ENCODE measurements at regions not wholly inside any gene's neighbourhood (a gene's known extent, or its start where the extent isn't known, plus 50 kb on each side); places are given as distances from the start of the nearest gene placed in this dataset.

DNA sequence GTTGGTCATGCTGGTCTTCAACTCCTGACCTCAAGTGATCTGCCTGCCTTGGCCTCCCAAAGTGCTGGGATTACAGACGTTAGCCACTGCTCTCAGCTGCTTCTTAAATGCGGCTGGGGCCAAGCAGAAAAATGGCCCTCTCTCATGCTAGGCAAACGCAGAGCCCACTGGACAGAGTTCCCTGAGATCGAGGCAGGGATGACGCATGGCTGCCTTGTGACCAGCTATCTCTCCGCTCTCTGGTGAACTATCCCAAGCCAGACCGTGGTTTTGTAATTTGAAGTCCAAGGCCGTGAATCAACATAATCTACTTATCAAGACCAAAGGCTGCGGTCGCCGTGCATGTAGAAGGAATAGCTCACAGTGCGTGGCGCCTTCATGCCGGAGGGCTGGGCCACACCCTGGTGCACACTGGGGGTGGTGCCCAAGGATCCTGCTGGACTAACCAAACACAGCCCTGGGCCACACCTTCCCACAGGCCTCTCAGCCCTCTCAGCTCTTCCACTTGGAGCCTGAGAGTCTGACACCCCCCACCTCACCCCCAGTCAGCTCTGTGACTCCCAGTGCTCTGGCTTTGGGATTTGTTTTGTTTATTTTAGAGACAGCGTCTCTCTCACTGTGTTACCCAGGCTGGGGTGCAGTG lies 88.1 kb upstream of the CUX1 start:
- intact Hi-C loops (cut with micrococcal nuclease): no loop called here
- no peaks in the 10 kb centered on the region for H3K27me3 ChIP-seq (ENCODE audit: control insufficient read depth in 2 of 2, insufficient read depth in 2 of 2, low read length in 2 of 2)
- peaks cover 4% of the 10 kb centered on the region for H3K4me1 ChIP-seq (ENCODE audit: control insufficient read depth, extremely low read depth, insufficient read depth, low read length)
- DNase-seq (ENCODE audit: low read depth, low spot score) (no peak), FAIRE-seq (no peak)
- H3K79me2 ChIP-seq (ENCODE audit: control insufficient read depth, insufficient read depth, low read length): no peaks in the 10 kb centered on the region
- no peaks in the 10 kb centered on the region for H3K9me1 ChIP-seq (replicated peaks; ENCODE audit: control insufficient read depth, extremely low read depth, insufficient read depth, low read length)
- H3K9ac ChIP-seq (replicated peaks; ENCODE audit: extremely low read depth, insufficient read depth, low read length): no peak overlapping the region
- no peak overlapping the region for H3K27ac ChIP-seq (ENCODE audit: insufficient read depth, low read depth, low read length)
- H3K36me3 ChIP-seq (ENCODE audit: control insufficient read depth in 2 of 2, extremely low read depth in 1 of 2, insufficient read depth in 2 of 2, low read length in 2 of 2): no peaks in the 10 kb centered on the region
- no peak overlapping the region for H3K4me3 ChIP-seq (replicated peaks in 1 of 3; ENCODE audit: insufficient read depth in 1 of 3, low read depth in 1 of 3, low read length in 3 of 3)
- POLR2A ChIA-PET: no interaction called here
- CTCF ChIA-PET: interaction anchor here (1.7 to 4.4 kb wide), 4 partner anchors 11 to 22 kb away, joined by 3 to 24 read pairs (median 5); no protein-coding TSS in a partner anchor
- BruUV-seq (replicated peaks): no TSS peak
- no peak overlapping the region for H2AFZ ChIP-seq (ENCODE audit: low read depth, low read length)
- H4K20me1 ChIP-seq (replicated peaks; ENCODE audit: control insufficient read depth, extremely low read depth, insufficient read depth, low read length): no peaks in the 10 kb centered on the region
- dilution Hi-C loops (cut with MboI; ENCODE audit: extremely low pct_ligation_motif_present, low sequenced_read_pairs): no loop called here
- no peak for TF ChIP-seq MYC (IDR thresholded peaks at IDR 0.05; ENCODE audit: low read depth, low read length)
- H3K9me3 ChIP-seq (replicated peaks; ENCODE audit: control insufficient read depth, insufficient read depth, low read length): no peaks in the 10 kb centered on the region
- no peak overlapping the region for H3K4me2 ChIP-seq (ENCODE audit: insufficient read depth, low read length)

DNA sequence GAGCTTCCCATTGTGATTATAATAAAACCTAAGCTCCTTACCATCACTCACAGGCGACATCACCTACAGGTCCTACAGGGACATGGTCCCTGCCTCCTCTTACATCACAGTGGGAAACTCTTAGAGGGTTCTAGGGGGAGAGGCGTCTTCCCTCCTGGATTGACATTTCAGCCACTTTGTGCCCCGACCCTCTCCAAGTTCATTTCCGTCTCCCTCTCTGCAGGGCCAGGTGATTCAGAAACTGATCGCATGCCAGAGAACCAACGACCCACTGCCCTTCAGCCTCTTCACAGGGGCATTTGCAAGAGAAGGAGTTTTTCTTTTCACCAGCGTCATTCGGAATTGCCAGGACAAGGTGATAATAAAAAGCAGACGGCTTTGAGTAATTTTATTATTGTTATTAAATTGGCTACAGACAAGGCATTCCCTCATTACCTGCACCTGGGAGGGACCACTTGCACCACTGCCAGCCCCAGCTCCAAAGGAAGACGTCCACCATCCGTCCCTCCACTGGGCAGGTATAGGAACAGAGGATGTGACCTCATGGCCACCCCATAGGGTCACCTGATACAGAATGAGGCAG lies 85.8 kb upstream of the CUX1 start:
- H3K9me3 ChIP-seq (replicated peaks; ENCODE audit: control insufficient read depth, insufficient read depth, low read length): no peaks in the 10 kb centered on the region
- no peak overlapping the region for H3K4me3 ChIP-seq (replicated peaks in 1 of 3; ENCODE audit: insufficient read depth in 1 of 3, low read depth in 1 of 3, low read length in 3 of 3)
- no peak overlapping the region for H3K27ac ChIP-seq (ENCODE audit: insufficient read depth, low read depth, low read length)
- no peaks in the 10 kb centered on the region for H3K36me3 ChIP-seq (ENCODE audit: control insufficient read depth in 2 of 2, extremely low read depth in 1 of 2, insufficient read depth in 2 of 2, low read length in 2 of 2)
- dilution Hi-C loops (cut with MboI; ENCODE audit: extremely low pct_ligation_motif_present, low sequenced_read_pairs) (no loop called here), intact Hi-C loops (cut with micrococcal nuclease) (loop anchor here (10.0 kb wide), 1 partner anchor 557 kb away; no protein-coding TSS in a partner anchor)
- H2AFZ ChIP-seq (ENCODE audit: low read depth, low read length): no peak overlapping the region
- no TSS peak for BruUV-seq (replicated peaks)
- no peak for DNase-seq (ENCODE audit: low read depth, low spot score)
- FAIRE-seq: no peak
- TF ChIP-seq MYC (IDR thresholded peaks at IDR 0.05; ENCODE audit: low read depth, low read length) (no peak), POLR2AphosphoS5 (IDR thresholded peaks at IDR 0.05; ENCODE audit: insufficient read depth, low read depth, low read length) (no peak), EZH2 (IDR thresholded peaks at IDR 0.05; ENCODE audit: borderline replicate concordance, low read depth, low read length, severe bottlenecking) (no peak), POLR2A (IDR thresholded peaks at IDR 0.05; ENCODE audit: low read depth, low read length) (no peak)
- ChIA-PET CTCF (interaction anchor here (1.0 to 4.4 kb wide), 2 partner anchors 12 to 83 kb away, joined by 4 to 24 read pairs; no protein-coding TSS in a partner anchor), POLR2A (no interaction called here)
- H3K9ac ChIP-seq (replicated peaks; ENCODE audit: extremely low read depth, insufficient read depth, low read length): no peak overlapping the region
- H3K79me2 ChIP-seq (ENCODE audit: control insufficient read depth, insufficient read depth, low read length): no peaks in the 10 kb centered on the region
- no peak overlapping the region for H3K4me2 ChIP-seq (ENCODE audit: insufficient read depth, low read length)
- H4K20me1 ChIP-seq (replicated peaks; ENCODE audit: control insufficient read depth, extremely low read depth, insufficient read depth, low read length): no peaks in the 10 kb centered on the region
- H3K27me3 ChIP-seq (ENCODE audit: control insufficient read depth in 2 of 2, insufficient read depth in 2 of 2, low read length in 2 of 2): no peaks in the 10 kb centered on the region
- H3K4me1 ChIP-seq (ENCODE audit: control insufficient read depth, extremely low read depth, insufficient read depth, low read length): peaks cover 4% of the 10 kb centered on the region
- H3K9me1 ChIP-seq (replicated peaks; ENCODE audit: control insufficient read depth, extremely low read depth, insufficient read depth, low read length): no peaks in the 10 kb centered on the region
